Stomach (tissue), 4 donors: ENCODE measurements at regions not wholly inside any gene's neighbourhood (a gene's known extent, or its start where the extent isn't known, plus 50 kb on each side); places are given as distances from the start of the nearest gene placed in this dataset.

Experiments
- CTCF ChIP-seq, 7 experiments: fragments of 450-650 bp in 4 of 7; fragments of 200-600 bp in 3 of 7; sonication (generic) in 3 of 7; IDR thresholded peaks; one replicate each; pipeline ENCODE4 v1.5.1; 2016 to 2019; ENCODE audit warnings: antibody characterized with exemption in 7 of 7, control low read depth in 2 of 7, mild to moderate bottlenecking in 1 of 7
- POLR2A ChIP-seq, 4 donors: fragments of 450-650 bp; IDR thresholded peaks; one replicate each; pipeline ENCODE4 v1.6.1; 2016; ENCODE audit warnings: antibody characterized with exemption in 4 of 4, control low read depth in 2 of 4, mild to moderate bottlenecking in 1 of 4, moderate library complexity in 1 of 4
- POLR2AphosphoS5 ChIP-seq, 3 donors: sonication (generic); formaldehyde crosslinking; IDR thresholded peaks; one replicate each; pipeline ENCODE4 v1.6.1; 2016; ENCODE audit warnings: antibody characterized with exemption in 3 of 3

GRCh38 chr14:85313560-85314207, 216.3 kb upstream of the FLRT2 start:
- TF ChIP-seq CTCF (IDR thresholded peaks at IDR 0.05) (no peak), POLR2A (IDR thresholded peaks at IDR 0.05) (no peak), POLR2AphosphoS5 (IDR thresholded peaks at IDR 0.05) (no peak)
